ENCODE measurements at regions not wholly inside any gene's neighbourhood (a gene's known extent, or its start where the extent isn't known, plus 50 kb on each side); places are given as distances from the start of the nearest gene placed in this dataset.

- Histone ChIP-seq H3K4me1 (ENCODE audit: control insufficient read depth in 2 of 2, insufficient read depth in 2 of 2, low read length in 2 of 2) (no peaks in the 10 kb centered on the region), H2AFZ (ENCODE audit: insufficient read depth, low read depth, low read length, poor library complexity, severe bottlenecking) (no peak overlapping the region), H3K9me3 (ENCODE audit: control extremely low read depth in 1 of 3, control insufficient read depth in 2 of 3, insufficient read depth in 1 of 3, low read length in 2 of 3) (no peaks in the 10 kb centered on the region), H3K4me2 (replicated peaks; ENCODE audit: low read depth, low read length, poor library complexity, severe bottlenecking) (no peak overlapping the region), H3K27me3 (replicated peaks in 1 of 4; ENCODE audit: control extremely low read depth in 1 of 4, control insufficient read depth in 3 of 4, insufficient read depth in 4 of 4, low read length in 3 of 4) (no peaks in the 10 kb centered on the region), H3K9ac (ENCODE audit: low read length) (no peak overlapping the region), H3K36me3 (replicated peaks in 1 of 2; ENCODE audit: control extremely low read depth in 1 of 2, control insufficient read depth in 1 of 2, extremely low read depth in 1 of 2, insufficient read depth in 2 of 2, low read length in 1 of 2) (no peaks in the 10 kb centered on the region), H3K4me3 (ENCODE audit: control extremely low read depth in 1 of 5, extremely low read depth in 1 of 5, insufficient read depth in 1 of 5, low read depth in 2 of 5, low read length in 4 of 5) (no peak overlapping the region), H3K27ac (ENCODE audit: low read length in 2 of 2) (no peak overlapping the region), H3K79me2 (ENCODE audit: control insufficient read depth, insufficient read depth, low read length) (no peaks in the 10 kb centered on the region), H4K20me1 (ENCODE audit: control insufficient read depth, insufficient read depth, low read length, poor library complexity, severe bottlenecking) (no peaks in the 10 kb centered on the region)
- 60% methylated on average over 1 of the region's 1 CpG for WGBS (ENCODE audit: insufficient coverage)
- Mint-ChIP-seq H3K9me3 (ENCODE audit: insufficient read depth) (peaks cover 2% of the 10 kb centered on the region), H3K27me3 (no peaks in the 10 kb centered on the region), H3K27ac (no peak overlapping the region), H3K4me1 (no peaks in the 10 kb centered on the region), H3K4me3 (no peak overlapping the region)
- ATAC-seq (ENCODE audit: low read depth) (no peak), DNase-seq (no peak)
- intact Hi-C loops (cut with micrococcal nuclease) = no loop called here
- TF ChIP-seq EZH2 (IDR thresholded peaks at IDR 0.05; ENCODE audit: borderline replicate concordance, insufficient read depth, low read depth, low read length, poor library complexity, severe bottlenecking) = no peak
- no peak for TF ChIP-seq CTCF (IDR thresholded peaks at IDR 0.05)
- ChIA-PET CTCF (no interaction called here), POLR2A (no interaction called here)
Measured at GRCh38 chr14:43014338-43014737, 1407.7 kb downstream of the LRFN5 start.

GRCh38 chr14:43012817-43013216, 1406.1 kb downstream of the LRFN5 start:
- H3K27ac Mint-ChIP-seq = no peak overlapping the region
- no peaks in the 10 kb centered on the region for H3K36me3 ChIP-seq (replicated peaks in 1 of 2; ENCODE audit: control extremely low read depth in 1 of 2, control insufficient read depth in 1 of 2, extremely low read depth in 1 of 2, insufficient read depth in 2 of 2, low read length in 1 of 2)
- POLR2A ChIA-PET = no interaction called here

More at GRCh38 chr14:43012817-43013216, 1406.1 kb downstream of the LRFN5 start:
- ATAC-seq (ENCODE audit: low read depth) = no peak
- Histone ChIP-seq H3K9ac (ENCODE audit: low read length) (no peak overlapping the region), H4K20me1 (ENCODE audit: control insufficient read depth, insufficient read depth, low read length, poor library complexity, severe bottlenecking) (no peaks in the 10 kb centered on the region), H3K79me2 (ENCODE audit: control insufficient read depth, insufficient read depth, low read length) (no peaks in the 10 kb centered on the region), H3K4me3 (ENCODE audit: control extremely low read depth in 1 of 5, extremely low read depth in 1 of 5, insufficient read depth in 1 of 5, low read depth in 2 of 5, low read length in 4 of 5) (no peak overlapping the region), H2AFZ (ENCODE audit: insufficient read depth, low read depth, low read length, poor library complexity, severe bottlenecking) (no peak overlapping the region), H3K9me3 (ENCODE audit: control extremely low read depth in 1 of 3, control insufficient read depth in 2 of 3, insufficient read depth in 1 of 3, low read length in 2 of 3) (peaks cover 0 to 1% (median 0%) of the 10 kb centered on the region in 3 donors), H3K4me2 (replicated peaks; ENCODE audit: low read depth, low read length, poor library complexity, severe bottlenecking) (no peak overlapping the region), H3K27me3 (replicated peaks in 1 of 4; ENCODE audit: control extremely low read depth in 1 of 4, control insufficient read depth in 3 of 4, insufficient read depth in 4 of 4, low read length in 3 of 4) (no peaks in the 10 kb centered on the region), H3K4me1 (ENCODE audit: control insufficient read depth in 2 of 2, insufficient read depth in 2 of 2, low read length in 2 of 2) (no peaks in the 10 kb centered on the region), H3K27ac (ENCODE audit: low read length in 2 of 2) (no peak overlapping the region)
- DNase-seq = no peak
- WGBS (ENCODE audit: insufficient coverage) = no CpG with 5 or more reads among the region's 1 CpG
- intact Hi-C loops (cut with micrococcal nuclease) = no loop called here
- CTCF ChIA-PET = no interaction called here
- Mint-ChIP-seq H3K4me3 (no peak overlapping the region), H3K27me3 (no peaks in the 10 kb centered on the region), H3K4me1 (no peaks in the 10 kb centered on the region), H3K9me3 (ENCODE audit: insufficient read depth) (peaks cover 4% of the 10 kb centered on the region)
- TF ChIP-seq CTCF (IDR thresholded peaks at IDR 0.05) (no peak), EZH2 (IDR thresholded peaks at IDR 0.05; ENCODE audit: borderline replicate concordance, insufficient read depth, low read depth, low read length, poor library complexity, severe bottlenecking) (no peak)

All from B cell (primary cell).